GM19035 (cell line): ENCODE measurements at regions not wholly inside any gene's neighbourhood (a gene's known extent, or its start where the extent isn't known, plus 50 kb on each side); places are given as distances from the start of the nearest gene placed in this dataset.

Experiments
- ATAC-seq: cut with Tn5 transposase; IDR thresholded peaks from one replicate; pipeline ENCODE4 v1.9.1; 2021; ENCODE audit not compliant: unreplicated experiment

DNA sequence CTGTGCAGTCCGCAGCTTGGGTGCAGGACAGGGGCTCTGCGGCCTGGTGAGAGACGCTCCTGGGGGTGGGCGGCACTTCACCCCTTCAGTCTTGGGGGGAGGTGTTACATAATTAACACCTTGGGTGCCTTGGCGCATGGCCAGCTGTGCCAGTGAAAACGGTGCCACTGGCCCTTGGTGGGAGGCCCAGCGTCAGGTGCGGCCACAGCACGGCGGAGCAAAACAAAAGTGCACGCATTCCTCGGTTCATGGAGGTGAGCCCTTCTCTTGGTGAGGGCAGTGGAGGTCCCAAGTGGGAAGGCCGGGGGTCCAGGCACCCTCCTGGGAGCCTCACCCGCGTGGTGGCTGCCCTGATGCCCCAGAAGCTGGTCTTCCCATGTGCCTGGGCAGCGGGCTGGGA, 89.8 kb downstream of the ENGASE start:
- ATAC-seq: no peak

DNA sequence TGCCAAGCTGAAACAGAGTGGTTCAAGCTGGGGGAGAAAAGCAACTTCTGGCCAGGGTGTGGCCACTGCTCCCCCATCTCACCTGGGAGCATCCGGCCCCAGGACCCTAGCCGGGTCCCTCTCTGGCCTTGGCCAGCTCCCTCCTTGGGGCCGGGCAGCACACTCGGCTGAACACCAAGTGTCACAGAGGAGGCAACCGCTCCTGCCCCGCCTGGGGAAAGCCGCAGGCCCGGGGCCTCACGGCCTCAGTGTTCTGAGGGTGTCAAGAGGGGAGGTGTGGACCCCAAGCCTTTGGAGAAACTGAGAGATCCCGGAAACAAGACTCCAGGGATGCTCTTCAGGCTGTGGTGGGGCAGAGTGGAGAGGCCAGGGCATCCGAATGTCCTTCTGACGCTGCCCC, 88.4 kb downstream of the ENGASE start:
- no peak for ATAC-seq

- no peak for ATAC-seq
Observed at GRCh38 chr17:79162012-79162963, 87.7 kb downstream of the ENGASE start.

GRCh38 chr17:79160980-79161636, 86.5 kb downstream of the ENGASE start:
- no peak for ATAC-seq

GRCh38 chr17:79159926-79160325, 85.3 kb downstream of the ENGASE start:
- ATAC-seq: no peak

DNA sequence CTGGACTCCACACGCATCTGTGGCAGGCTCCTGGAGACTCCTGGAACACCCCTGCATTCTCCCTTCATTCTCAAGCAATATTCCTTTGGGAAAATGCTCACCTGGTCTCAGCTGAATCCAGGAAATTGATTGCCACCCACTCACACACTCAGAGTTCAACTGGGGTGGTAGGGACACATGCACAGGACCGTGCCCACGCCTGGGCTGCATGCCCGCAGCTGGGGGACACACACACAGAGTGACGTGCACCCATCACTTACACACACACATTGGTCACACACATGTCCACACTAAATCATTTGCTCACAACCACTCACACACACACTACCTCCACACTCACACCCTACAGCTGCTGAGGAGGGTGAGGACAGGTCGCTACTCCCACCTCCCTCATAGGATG, 84.8 kb downstream of the ENGASE start:
- no peak for ATAC-seq

- ATAC-seq: no peak
Observed at GRCh38 chr17:79156463-79157095, 82.0 kb downstream of the ENGASE start.

- ATAC-seq: no peak
Observed at GRCh38 chr17:79155701-79156100, 81.1 kb downstream of the ENGASE start.

DNA sequence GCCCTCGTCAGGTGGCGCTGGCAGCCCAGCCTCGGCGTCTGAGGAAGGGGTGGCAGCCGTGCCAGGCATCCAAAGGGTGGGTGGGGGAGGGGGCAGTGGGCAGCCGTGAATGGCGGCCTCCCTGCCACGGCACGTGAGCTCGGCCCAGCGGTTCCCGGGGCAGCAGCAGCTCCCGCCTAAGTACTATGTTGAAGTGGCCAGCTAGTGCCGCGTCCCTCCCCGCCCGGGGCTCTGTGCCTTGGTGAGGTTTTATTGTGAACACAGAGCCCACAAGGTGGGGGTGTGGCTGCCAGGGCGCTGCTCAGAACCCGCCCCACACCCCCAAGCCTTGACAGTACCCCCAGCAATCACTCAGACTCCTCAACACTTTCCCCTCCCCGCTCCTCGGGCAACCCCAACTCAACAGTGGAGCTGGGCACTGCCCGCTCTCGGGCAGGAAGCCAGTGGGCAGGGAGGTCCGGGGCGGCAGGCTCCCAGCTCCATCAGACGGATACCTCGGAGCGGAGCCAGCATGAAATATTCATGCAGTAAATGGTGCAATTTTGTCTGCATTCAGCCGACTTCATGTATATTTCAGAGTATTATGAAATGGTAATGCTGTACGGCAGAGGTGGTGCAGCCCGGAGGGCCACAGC, 80.4 kb downstream of the ENGASE start:
- ATAC-seq: no peak

DNA sequence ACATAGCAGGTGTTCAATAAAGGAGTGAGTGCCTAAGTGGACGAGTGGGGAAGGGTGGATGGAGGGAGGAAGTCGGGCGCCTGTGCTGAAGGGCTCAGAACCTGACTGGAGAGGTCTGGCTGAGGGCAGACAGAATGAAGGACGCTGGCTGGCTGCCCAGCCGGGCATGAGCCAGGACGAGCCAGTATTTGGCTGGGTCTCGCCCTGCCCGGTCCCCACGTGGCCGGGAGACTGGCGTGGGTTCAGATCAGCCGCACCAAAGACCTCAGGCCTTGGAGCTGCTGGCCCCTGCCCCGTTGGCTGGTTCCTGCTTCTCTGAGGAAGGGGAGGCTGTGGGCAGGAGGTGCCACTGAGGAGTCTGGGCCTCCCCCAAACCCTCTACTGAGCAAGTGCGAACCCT, 79.8 kb downstream of the ENGASE start:
- ATAC-seq: no peak

DNA sequence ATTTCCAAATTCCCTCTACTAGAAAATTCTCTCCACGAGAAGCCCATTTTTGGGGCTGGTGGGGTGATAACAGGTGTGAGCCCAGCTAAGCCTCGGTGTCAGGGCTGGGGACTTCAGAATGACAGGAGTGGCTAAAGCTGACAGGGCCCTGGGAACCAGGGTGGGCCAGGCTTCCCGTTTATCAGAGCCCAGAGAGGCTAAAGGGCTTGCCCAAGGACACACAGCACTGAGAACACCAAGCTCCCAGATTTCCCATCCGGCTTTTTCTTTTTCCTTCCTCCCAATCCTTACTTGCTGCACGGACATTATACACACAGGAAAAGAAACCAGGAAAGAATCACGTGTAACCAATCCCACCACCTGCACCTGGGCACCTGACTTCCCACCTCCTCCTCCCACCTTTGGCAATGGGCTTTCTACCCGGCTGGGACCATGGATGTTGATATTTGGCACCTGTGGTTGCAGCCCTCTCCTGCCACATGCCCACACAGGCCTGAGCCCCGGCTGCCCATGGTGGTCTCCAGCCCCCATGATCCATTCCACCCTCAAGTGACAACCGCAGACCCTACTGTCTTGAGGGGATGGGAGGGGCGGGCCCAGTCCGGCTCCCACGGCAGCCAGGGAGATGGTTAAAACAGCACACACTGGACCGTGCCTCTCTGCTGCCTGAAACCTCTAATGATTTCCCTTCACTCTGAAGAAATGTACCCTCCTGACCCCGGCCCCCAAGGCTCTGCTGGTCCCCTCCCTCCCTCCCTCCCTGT, 78.9 kb downstream of the ENGASE start:
- no peak for ATAC-seq

DNA sequence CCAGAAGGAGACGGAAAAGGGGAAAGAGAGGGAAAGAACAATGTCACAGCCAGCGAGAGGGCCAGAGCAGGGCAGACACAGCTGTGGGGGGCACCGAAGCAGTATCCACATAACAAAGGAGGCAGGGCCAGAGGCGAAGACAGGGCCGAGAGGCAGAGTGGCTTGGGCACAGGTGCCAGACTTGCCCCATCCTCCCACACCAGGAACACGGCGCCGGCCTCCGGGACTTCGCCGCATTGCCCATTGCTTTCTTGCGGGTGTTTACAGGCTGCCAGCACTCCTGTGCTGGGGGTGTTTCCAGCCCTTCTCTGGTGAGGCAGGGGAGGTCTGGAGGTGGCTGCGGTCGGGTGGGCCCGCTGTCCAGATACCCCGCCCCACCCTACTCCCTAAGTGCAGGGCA, 78.0 kb downstream of the ENGASE start:
- no peak for ATAC-seq

DNA sequence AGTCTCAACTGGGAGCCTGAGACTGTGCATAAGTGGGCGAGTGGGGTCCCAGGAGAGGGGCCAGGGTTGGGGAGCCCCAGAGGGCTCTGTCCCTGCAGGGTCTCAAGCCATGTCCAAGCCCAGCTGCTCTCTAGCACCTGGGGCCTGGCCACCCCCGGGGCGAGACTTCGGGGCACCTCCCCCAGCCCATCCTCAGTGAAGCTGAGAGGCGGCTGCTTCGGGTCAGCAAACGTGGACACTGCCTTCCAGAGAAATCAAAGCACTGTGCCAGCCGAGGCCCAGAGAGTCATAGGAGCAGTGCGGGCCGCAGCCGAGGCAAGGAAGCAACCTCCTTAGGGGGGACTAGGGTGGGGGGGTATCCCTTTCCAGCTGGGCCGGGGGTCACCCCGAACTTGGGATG, 77.5 kb downstream of the ENGASE start:
- no peak for ATAC-seq

DNA sequence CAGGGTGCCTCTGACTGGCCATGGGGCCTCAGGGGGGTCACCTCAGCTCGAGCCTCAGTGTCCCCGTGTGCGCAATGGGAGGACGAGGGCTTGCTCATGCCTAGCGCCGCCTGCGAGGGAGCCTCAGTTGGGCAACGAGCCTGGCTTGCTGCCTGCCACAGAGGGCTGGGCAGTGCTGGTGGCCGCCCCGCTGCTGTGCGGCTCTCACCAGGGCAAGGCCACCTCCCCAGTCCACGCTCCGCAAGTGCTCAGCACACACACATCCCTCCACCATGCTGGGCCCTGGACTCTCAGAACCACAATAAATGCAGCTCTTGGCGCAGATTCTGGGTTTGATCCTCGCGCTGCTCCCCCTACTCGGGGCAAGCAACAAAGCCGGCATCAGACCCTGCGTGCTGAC, 76.2 kb downstream of the ENGASE start:
- no peak for ATAC-seq

DNA sequence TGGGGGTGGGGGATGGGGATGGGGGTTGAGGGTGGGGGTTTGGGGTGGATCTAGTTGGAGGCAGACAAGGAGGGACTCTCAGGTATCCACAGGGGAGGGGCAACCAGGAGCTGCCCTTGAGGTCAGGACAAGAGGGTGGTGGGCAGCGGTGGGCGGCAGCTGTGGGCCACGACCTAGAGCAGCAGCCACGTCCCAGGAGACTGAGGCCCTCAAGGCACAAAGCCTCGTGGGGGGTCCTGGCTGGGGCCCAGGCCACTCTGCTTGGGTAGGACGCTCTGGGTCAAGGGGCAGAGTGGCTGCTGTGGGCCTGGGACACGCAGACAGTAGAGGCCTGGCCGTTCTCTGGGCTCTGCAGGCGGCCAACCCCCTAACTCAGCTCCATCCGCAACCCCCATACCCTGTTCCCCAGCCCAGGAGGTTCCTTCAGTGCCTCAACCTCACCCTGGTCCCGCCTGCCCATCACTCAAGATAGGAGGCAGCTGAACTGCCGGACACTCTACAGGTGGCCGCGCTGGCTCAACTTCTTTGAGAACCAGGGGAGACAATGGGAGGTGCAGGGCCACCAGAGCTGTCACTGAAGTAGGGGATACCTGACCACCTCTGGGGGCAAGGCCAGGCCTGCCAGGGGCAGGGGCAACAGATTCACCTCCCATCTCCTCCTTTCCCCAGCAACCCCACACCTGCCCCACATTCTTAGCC, 75.6 kb downstream of the ENGASE start:
- no peak for ATAC-seq

DNA sequence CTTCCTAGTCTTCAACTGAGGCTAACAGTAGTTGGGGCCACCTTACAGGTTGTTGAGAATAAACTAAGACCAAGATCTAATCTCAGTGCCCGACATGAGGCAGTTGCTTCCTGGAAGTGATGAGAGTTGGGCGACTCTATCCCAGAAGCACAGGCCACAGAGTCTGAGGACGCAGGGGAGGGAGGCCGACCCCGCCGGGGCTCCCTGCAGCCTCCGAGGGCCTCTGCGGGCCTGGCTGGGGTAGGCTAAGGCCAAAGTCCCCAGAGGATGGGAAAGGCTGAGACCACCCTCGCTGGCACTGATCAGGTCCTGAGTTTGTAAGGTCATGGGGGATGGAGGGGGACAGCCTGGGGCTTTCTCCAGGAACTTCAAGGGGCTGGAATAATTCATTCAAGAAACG, 74.0 kb downstream of the ENGASE start:
- ATAC-seq: no peak

DNA sequence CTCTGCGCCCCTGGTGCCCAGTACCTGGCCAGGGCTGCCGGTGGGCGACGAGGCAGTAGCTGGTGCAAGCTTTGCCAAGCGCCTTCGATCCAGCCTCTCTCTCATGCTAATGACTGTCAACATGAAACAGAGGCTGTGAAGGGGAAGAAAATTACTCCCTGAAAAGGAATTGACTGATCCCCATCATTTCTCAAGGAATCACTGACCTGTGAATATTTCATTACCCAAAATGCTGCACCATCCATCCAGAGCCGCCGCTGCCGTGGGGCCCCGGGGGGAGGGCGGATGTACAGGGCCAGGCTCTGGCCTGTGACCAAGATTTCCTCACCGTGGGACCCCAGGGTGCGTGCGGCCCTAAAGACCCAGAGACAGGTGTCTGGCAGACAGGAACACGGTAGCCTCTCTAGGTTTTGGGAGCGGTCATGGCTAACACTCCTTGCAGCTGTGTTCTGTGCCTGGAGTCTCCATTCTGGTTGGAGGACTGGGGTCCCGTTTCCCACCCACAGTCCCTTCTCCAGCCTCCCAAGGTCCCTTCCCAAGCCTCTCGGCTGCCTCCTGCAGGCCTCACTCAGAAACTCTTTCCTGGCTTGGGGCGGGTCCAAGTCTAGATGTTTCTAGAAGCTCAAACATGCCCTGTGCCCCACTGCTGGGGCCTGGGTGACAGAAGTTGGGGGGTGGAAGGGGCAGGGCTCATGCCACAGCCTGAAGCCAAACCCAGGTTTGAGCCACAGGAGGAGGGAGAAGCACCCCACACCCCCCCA, 73.3 kb downstream of the ENGASE start:
- no peak for ATAC-seq

DNA sequence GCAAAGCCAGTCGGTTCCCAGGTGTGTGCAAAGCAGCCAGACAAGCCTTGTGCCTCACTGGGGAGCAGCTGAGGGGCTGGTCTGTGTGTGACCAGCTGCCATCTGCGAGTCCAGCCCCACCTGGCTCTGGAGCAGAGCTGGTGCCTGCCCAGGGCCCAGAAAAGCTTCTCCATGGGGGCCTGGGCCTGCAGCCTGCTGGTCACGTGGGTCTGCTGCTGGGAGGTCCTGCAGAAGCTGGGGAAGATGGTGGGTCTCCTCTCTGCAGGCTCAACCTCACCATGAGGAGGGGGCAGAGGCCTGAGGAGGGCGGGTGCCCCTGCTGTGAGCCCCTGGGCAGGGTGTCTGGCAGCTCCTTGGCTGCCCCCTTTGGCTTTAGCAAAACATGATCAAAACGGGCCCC, 71.9 kb downstream of the ENGASE start:
- ATAC-seq: no peak

GRCh38 chr17:79145548-79145947, 70.9 kb downstream of the ENGASE start:
- ATAC-seq: no peak
